ENCODE measurements at regions not wholly inside any gene's neighbourhood (a gene's known extent, or its start where the extent isn't known, plus 50 kb on each side); places are given as distances from the start of the nearest gene placed in this dataset.

DNA sequence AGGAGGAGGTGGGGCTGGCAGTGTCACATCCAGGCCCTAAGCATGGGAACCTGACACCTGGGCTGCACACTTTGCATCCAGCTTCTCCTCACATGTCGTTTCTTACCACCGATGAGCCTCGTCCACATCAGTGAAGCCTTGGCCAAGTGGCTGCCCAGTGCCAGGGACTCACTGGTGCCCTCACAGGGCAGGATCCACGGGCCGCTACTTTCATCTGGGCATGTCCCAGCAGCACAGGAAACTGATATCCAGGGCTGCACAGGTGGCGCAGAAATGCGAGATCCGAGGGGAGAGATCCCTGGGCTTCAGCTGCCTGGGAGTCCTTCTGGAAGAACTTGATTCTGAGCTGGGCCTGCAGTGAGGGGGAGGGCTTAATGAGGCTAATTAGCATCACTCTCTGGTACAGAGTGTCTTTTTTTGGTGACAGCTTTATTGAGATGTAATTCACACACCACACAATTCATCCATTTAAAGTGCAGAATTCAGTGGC, 291.6 kb upstream of the HDAC4 start:
- WGBS, 2 donors = 73 to 74% methylated on average over 3 to 8 of the region's 8 CpGs
- intact Hi-C loops (cut with DNase I; ENCODE audit: low total_unique reads) = no loop called here
- TF ChIP-seq POLR2A (IDR thresholded peaks at IDR 0.05) = no peak
- TF ChIP-seq, protein P1, sequence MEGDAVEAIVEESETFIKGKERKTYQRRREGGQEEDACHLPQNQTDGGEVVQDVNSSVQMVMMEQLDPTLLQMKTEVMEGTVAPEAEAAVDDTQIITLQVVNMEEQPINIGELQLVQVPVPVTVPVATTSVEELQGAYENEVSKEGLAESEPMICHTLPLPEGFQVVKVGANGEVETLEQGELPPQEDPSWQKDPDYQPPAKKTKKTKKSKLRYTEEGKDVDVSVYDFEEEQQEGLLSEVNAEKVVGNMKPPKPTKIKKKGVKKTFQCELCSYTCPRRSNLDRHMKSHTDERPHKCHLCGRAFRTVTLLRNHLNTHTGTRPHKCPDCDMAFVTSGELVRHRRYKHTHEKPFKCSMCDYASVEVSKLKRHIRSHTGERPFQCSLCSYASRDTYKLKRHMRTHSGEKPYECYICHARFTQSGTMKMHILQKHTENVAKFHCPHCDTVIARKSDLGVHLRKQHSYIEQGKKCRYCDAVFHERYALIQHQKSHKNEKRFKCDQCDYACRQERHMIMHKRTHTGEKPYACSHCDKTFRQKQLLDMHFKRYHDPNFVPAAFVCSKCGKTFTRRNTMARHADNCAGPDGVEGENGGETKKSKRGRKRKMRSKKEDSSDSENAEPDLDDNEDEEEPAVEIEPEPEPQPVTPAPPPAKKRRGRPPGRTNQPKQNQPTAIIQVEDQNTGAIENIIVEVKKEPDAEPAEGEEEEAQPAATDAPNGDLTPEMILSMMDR (IDR thresholded peaks at IDR 0.05) = no peak
- Histone ChIP-seq H3K27me3 (no peaks in the 10 kb centered on the region), H3K9me3 (no peaks in the 10 kb centered on the region), H3K4me1 (peaks cover 12% of the 10 kb centered on the region), H3K27ac (no peak overlapping the region), H3K4me3 (no peak overlapping the region), H3K36me3 (ENCODE audit: low read depth, missing control alignments) (no peaks in the 10 kb centered on the region)
- peak; percentile 9 for DNase-seq

DNA sequence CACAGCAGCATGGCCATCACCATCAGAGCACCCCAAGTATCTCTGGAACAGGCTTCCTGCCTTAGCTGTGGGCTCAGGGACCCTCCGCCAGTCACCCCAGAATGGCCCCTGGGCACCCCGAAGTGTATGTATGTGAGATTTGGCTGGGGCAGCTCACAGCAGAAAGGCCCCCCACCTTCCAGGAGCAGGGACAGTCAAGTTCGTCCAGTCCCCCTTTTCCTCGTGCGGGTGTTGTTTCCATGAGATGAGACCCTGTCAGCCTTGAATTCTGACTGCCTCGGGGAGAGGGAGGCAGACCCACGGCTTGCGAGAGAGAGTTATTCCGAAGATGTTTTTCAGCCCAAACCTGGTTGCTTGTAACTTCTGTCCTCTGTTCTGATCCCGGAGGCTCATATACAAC, 290.9 kb upstream of the HDAC4 start:
- TF ChIP-seq, protein P1 (IDR thresholded peaks at IDR 0.05) = no peak
- TF ChIP-seq POLR2A (IDR thresholded peaks at IDR 0.05) = no peak
- peak; percentile 4 for DNase-seq
- H3K27ac ChIP-seq = no peak overlapping the region
- no peaks in the 10 kb centered on the region for H3K36me3 ChIP-seq (ENCODE audit: low read depth, missing control alignments)
- intact Hi-C loops (cut with DNase I; ENCODE audit: low total_unique reads) = no loop called here
- no peaks in the 10 kb centered on the region for H3K9me3 ChIP-seq
- H3K4me3 ChIP-seq = no peak overlapping the region
- WGBS, 2 donors = 78 to 91% methylated on average over 9 to 10 of the region's 10 CpGs
- peaks cover 12% of the 10 kb centered on the region for H3K4me1 ChIP-seq
- no peaks in the 10 kb centered on the region for H3K27me3 ChIP-seq

DNA sequence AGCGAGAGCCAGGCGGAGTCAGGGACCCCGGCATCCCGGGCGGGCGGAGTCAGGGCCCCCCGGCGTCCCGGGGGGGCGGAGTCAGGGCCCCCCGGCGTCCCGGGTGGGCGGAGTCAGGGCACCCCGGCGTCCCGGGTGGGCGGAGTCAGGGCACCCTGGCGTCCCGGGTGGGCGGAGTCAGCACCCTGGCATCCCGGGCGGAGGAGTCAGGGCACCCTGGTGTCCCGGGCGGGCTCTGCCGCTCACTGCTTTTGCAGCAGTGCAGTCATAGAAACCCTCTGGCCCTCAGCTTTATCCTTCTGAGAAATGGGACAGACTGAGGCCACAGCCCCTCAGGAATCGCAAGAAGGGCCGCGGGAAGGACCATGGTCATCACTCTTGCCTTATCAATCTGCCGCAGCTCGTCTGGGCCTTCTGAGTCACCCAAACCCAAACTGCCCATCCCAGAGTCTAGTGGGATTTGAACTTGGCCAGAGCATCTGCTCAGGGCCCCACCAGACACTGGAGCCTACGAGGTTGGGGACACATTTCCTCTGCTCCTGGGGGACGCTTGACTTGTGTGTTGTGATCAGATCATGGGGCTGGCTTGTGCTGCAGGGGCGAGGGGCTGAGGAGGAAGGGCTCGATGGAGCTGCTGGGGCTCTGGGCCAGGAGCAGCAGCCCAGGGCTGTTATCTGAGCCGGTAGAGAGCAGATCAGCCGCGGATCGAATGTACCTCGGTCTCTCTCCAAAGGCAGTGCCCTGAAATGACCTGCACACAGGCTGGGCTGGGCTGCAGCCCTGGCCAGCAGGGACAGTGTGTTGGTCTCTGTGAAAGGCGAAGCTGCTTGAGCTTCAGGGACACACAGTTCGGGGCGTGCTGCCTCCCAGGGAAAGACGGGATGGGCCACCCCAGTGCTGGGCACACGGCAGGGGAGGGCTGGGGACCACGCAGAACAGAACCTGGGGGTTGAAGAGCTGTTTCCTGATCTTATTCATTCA, 290.1 kb upstream of the HDAC4 start:
- H3K4me1 ChIP-seq = peaks cover 12% of the 10 kb centered on the region
- DNase-seq = peak; percentile 36
- no peaks in the 10 kb centered on the region for H3K36me3 ChIP-seq (ENCODE audit: low read depth, missing control alignments)
- no peak for TF ChIP-seq POLR2A (IDR thresholded peaks at IDR 0.05)
- TF ChIP-seq, protein P1 (IDR thresholded peaks at IDR 0.05) = no peak
- 49 to 63% methylated on average over 23 to 46 of the region's 46 CpGs for WGBS, 2 donors
- intact Hi-C loops (cut with DNase I; ENCODE audit: low total_unique reads) = no loop called here
- no peak overlapping the region for H3K27ac ChIP-seq
- H3K9me3 ChIP-seq = no peaks in the 10 kb centered on the region
- no peaks in the 10 kb centered on the region for H3K27me3 ChIP-seq
- H3K4me3 ChIP-seq = peak overlapping the region in 1 of 2 donors; percentile 21

DNA sequence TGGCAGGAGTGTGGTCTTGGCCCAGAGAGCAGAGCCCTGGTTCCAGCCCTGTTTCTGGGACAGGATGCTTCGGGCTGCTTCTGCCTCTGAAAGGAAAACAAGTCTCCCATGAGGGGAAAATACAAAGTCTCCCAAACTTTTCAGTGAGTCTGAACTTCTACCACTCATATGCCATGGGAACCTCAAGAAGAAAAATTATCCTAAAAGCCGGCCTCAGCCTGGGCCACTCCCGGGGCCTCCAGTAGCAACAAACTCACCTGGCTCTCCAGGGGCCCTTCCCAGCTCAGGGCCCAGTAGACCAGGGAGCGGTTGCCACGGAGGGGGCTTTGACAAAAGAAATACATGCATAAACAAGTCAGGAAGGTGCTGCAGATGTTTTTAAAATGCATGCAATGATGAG, 289.2 kb upstream of the HDAC4 start:
- H3K27ac ChIP-seq = no peak overlapping the region
- no peaks in the 10 kb centered on the region for H3K9me3 ChIP-seq
- TF ChIP-seq POLR2A (IDR thresholded peaks at IDR 0.05) = no peak
- TF ChIP-seq, protein P1 (IDR thresholded peaks at IDR 0.05) = no peak
- intact Hi-C loops (cut with DNase I; ENCODE audit: low total_unique reads) = no loop called here
- no peaks in the 10 kb centered on the region for H3K36me3 ChIP-seq (ENCODE audit: low read depth, missing control alignments)
- peaks cover 12% of the 10 kb centered on the region for H3K4me1 ChIP-seq
- peak; percentile 12 for DNase-seq
- H3K27me3 ChIP-seq = no peaks in the 10 kb centered on the region
- WGBS, 2 donors = 59 to 62% methylated on average over 5 of the region's 5 CpGs
- peak overlapping the region in 1 of 2 donors; percentile 21 for H3K4me3 ChIP-seq

All from testis (tissue), 2 donors.